ENCODE measurements at regions not wholly inside any gene's neighbourhood (a gene's known extent, or its start where the extent isn't known, plus 50 kb on each side); places are given as distances from the start of the nearest gene placed in this dataset.

DNA sequence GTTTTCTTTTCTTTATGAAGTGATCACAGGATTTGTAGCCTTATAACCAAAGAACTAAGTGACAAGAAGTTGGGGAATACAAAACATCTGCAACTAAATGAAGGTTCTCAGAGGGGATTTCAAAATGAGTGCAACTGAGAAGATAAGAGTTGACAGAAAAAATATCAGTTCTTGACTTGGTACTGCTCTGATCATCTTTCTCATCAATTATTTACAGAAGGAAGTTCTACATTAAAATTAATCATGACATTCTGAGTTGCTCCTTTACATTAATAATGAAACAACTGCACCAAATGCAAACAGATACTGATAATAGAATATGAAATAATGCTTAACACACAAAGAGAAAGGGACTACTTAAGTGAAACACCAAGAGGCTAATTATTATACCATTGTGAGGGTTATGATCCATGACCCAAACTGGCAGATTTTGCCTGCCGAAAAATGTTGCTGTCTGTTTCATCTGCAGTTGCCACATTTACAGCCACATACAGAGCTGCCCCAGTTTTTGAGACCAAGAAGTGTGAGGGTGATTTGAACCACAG lies 561.9 kb upstream of the ANO5 start:
- TF ChIP-seq, protein P1, sequence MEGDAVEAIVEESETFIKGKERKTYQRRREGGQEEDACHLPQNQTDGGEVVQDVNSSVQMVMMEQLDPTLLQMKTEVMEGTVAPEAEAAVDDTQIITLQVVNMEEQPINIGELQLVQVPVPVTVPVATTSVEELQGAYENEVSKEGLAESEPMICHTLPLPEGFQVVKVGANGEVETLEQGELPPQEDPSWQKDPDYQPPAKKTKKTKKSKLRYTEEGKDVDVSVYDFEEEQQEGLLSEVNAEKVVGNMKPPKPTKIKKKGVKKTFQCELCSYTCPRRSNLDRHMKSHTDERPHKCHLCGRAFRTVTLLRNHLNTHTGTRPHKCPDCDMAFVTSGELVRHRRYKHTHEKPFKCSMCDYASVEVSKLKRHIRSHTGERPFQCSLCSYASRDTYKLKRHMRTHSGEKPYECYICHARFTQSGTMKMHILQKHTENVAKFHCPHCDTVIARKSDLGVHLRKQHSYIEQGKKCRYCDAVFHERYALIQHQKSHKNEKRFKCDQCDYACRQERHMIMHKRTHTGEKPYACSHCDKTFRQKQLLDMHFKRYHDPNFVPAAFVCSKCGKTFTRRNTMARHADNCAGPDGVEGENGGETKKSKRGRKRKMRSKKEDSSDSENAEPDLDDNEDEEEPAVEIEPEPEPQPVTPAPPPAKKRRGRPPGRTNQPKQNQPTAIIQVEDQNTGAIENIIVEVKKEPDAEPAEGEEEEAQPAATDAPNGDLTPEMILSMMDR (IDR thresholded peaks at IDR 0.05): no peak
- no peak for TF ChIP-seq POLR2AphosphoS5 (IDR thresholded peaks at IDR 0.05; ENCODE audit: insufficient read depth in 1 of 2, low read depth in 1 of 2)

All from vagina (tissue), 2 donors.